Activated naive CD8-positive, alpha-beta T cell treated with anti-CD3 and anti-CD28 coated beads for 36 hours (primary cell): ENCODE measurements at regions not wholly inside any gene's neighbourhood (a gene's known extent, or its start where the extent isn't known, plus 50 kb on each side); places are given as distances from the start of the nearest gene placed in this dataset.
"Not testable (repeated sequence)": the region's sequence is repeated elsewhere in the genome, so short reads cannot be mapped to it uniquely, and the experiment has no call there.

Experiments used
- DNase-seq: peaks from one replicate; pipeline ENCODE4 v3.0.0; 2021
- H3K27ac Mint-ChIP-seq: one replicate; pipeline ENCODE4 v1.8.0; 2022; ENCODE audit warnings: mild to moderate bottlenecking, moderate library complexity, mixed read lengths
- H3K27me3 Mint-ChIP-seq: one replicate; pipeline ENCODE4 v1.8.0; 2022; ENCODE audit warnings: mild to moderate bottlenecking, mixed read lengths
- H3K36me3 Mint-ChIP-seq: one replicate; pipeline ENCODE4 v1.8.0; 2021; ENCODE audit warnings: mild to moderate bottlenecking, mixed read lengths
- H3K4me1 Mint-ChIP-seq: one replicate; pipeline ENCODE4 v1.8.0; 2021; ENCODE audit warnings: mixed read lengths
- H3K4me3 Mint-ChIP-seq: one replicate; pipeline ENCODE4 v1.8.0; 2022; ENCODE audit warnings: mild to moderate bottlenecking, moderate library complexity, mixed read lengths
- H3K9me3 Mint-ChIP-seq: one replicate; pipeline ENCODE4 v1.8.0; 2022; ENCODE audit warnings: mixed read lengths

DNA sequence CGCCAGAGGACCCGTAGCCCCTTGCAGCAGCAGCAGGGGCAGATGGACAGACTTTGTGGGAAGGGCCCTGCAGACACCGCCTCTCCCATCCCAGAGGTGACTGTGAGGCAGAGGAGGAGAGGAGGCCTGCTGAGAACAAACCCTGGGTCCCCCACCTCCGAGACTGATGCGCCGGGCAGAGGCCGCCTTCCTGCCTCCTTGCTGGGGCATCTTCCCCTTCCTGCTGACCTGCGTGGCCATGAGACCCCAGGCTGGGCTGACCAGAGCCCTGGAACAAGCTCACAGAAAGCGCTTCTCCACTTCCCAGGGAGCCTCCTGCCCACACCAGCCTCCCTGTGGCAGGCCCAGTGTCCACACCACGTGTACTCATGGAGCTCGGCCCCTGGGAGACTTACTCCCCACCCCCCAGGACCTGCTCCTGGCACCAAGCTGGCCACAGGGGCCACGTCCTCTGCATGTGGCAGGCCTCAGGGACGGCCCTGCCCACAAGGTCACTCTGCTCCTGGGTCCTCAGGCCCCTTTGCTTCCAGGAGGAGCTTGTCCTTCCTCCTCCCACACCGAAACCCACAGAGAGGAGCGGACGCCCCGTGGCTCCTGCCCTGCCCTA is 119.0 kb upstream of the ZNF469 start:
- H3K9me3 Mint-ChIP-seq, H3K4me1 Mint-ChIP-seq, H3K27ac Mint-ChIP-seq, H3K4me3 Mint-ChIP-seq, DNase-seq, H3K36me3 Mint-ChIP-seq: not testable (repeated sequence)
- peaks cover 39% of the 10 kb centered on the region for H3K27me3 Mint-ChIP-seq

DNA sequence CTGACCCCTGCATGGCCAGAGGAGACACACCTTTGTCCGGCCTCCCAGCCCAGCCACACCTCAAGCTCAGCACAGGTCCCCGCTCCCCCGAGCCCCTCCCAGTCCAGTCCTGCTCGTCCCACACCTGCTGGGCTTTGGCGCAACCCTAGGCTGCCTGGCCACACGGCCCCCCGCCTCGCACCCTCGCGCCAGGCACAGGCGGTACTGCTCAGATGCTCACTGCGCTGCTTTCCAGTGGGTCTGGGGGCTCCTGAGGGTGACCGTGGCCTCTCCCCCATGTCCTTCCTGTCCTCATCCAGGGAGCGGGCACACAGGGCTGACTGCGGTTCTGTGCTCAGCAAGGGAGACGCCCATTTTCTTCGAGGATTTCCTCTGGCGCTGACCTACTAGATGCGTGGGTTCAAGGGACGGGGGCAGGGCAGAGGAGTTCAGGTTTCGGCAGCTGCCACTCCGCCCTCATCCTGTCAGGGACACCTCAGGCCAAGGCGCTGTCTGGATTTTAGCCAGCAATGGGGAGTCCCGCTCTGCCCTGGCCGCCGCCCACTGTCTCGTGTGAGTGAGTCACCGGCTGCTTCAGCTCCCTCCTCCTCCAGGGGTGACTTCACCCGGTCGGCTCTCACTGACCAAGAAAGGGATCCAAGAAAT is 118.0 kb upstream of the ZNF469 start:
- Mint-ChIP-seq H3K27me3 (peaks cover 33% of the 10 kb centered on the region), H3K27ac (no peak overlapping the region), H3K4me3 (no peak overlapping the region), H3K36me3 (no peaks in the 10 kb centered on the region), H3K4me1 (peaks cover 2% of the 10 kb centered on the region), H3K9me3 (no peaks in the 10 kb centered on the region)
- peak; percentile 74 for DNase-seq

DNA sequence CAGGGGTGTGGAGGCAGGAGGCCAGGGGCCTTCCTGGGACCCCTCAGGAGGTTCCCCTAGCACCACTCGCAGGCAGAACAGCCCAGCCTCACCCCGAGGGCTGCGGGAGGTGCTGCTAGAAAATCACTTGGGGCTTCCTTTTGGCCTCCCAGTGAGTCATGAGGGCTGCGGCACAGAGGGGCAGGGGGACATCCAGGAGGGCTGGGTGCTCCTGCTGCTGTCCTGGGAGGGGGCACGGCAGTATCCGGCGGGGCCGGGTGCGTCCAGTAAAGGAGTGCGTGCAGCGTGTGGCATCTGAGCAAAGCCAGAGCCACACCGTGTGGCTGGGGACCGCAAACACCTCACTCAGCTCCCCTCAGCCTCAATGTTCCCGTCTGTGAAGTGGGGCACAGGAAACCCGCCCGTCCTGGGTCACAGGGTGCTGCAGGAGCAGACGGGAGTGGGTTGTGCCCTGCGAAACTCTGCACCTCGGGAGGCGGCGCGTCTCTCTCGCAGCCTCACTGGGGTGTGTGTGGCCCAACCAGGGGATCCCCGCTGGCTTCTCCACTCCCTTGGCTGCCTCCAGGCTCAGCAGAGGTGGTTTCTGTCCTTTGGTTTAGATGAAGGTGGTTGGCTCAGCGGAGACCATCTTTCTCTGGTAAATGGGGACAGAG is 117.3 kb upstream of the ZNF469 start:
- DNase-seq, H3K27ac Mint-ChIP-seq, H3K36me3 Mint-ChIP-seq, H3K4me1 Mint-ChIP-seq, H3K9me3 Mint-ChIP-seq, H3K4me3 Mint-ChIP-seq: not testable (repeated sequence)
- H3K27me3 Mint-ChIP-seq: peaks cover 31% of the 10 kb centered on the region

DNA sequence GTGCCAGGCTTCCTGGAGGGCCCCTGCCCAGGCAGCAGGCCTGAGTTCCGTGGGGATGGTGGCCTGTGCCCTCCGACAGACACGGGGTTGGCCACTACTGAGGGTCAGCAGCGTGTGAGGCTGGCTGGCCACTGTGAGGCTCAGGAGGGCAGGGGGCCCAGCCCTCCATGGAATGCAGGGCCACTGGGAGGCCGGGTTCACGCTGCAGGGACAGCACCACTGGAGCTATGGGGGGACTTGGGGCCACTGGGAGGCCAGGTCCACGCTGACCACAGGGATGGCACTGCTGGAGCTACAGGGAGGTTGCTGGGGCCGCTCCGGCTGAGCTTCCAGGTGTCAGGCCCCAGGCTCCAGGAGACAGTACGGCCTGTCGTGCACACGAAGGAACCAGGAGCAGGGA is 116.7 kb upstream of the ZNF469 start:
- not testable (repeated sequence) for H3K27ac Mint-ChIP-seq, DNase-seq, H3K36me3 Mint-ChIP-seq, H3K4me3 Mint-ChIP-seq, H3K9me3 Mint-ChIP-seq, H3K4me1 Mint-ChIP-seq
- H3K27me3 Mint-ChIP-seq: peaks cover 30% of the 10 kb centered on the region

DNA sequence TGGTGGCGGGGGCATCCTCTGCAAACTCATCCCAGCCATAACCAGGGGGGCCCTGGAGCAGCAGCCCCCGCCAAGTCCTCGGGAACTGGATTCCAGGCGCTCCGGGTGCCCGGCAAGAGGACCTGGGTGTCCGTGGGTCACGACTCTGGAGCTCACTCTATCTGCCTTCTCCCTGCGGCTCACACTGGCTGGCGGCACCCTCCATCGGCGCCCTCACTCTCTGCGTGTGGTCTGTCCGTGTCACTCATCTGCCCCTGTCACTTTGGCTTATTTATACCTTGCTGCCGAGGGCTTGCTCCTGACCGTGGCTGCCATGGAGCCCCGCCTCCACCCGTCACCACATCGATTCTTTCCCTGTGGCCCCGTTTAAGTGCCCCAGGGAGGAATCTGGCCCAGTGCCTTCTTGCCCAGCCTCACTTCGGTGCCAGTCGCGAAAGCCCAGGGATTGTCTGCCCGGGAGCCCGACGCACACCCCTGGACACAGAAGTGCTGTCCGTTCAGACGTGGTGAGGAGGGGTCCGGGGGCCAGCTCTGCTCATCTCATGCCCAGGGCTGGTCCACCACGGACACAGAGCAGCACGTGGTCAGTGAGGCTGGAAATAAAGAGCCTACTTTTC is 115.7 kb upstream of the ZNF469 start:
- not testable (repeated sequence) for H3K4me3 Mint-ChIP-seq, H3K4me1 Mint-ChIP-seq, H3K27ac Mint-ChIP-seq, H3K9me3 Mint-ChIP-seq, DNase-seq, H3K36me3 Mint-ChIP-seq
- peaks cover 29% of the 10 kb centered on the region for H3K27me3 Mint-ChIP-seq

DNA sequence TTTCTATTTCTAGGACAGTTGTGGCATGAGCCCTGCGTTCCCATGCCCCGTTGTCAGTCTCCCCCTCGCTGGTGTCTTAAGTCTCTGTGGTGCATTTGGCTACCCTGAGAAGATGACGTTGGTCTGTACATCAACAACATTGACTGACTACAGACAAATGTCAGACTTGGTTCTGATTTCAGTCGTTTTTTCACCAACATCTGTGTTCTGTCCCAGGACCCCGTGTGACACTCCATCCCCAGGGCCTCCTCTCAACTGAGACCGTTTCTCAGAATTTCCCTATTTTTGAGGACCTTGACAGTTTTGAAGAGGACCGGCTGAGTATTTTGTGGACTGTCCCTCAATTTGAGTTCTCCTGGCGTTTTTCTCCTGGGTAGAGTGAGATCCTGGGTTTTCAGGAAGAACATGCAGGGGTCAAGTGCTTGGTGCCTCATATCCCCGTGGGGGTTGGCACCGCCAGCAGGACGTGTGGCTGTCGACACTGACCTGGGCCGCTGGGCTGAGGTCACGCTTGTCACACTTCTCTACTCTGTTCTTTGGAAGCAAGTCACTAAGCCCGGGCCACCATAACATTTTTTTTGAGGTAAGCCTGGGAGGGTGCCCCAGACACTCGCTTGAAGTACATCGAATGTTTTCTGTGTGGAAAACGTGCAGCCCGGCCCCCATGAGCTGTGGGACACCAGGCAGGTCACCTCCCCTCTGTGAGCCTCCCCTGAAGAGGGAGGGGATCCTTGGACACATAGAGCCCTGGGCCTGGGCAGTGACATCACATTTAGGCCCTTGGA is 114.4 kb upstream of the ZNF469 start:
- not testable (repeated sequence) for H3K27ac Mint-ChIP-seq, H3K9me3 Mint-ChIP-seq, H3K4me1 Mint-ChIP-seq, H3K36me3 Mint-ChIP-seq, DNase-seq, H3K4me3 Mint-ChIP-seq
- H3K27me3 Mint-ChIP-seq: peaks cover 21% of the 10 kb centered on the region

DNA sequence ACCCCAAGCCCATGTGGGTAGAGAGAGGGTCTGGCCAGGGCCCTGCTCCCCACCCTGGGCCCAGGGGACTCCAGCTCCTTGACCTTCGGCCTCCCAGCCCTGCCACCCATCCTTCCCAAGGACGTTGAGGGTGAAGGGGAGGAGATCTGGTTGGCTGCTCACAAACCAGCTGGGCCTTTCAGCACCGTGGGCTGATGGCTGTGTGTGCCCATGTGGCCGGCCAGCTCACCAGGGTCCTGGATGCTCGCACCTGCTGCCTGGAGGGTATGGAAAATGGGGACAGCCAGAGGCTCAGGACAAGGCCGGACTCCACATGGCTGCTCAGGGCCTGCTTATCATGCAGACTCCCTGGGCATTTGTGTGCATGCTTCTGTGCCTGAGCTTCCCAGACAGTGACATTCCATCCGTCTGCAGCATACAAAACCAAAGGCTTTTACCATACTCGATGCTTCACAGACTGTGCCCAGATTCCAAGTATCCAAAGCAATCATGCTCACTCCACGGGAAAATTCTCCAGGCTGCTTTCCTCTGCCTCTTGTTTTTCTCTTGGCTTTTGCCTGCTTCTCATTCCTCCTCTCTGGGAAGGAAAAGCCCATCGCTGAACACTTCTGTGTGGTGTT is 112.5 kb upstream of the ZNF469 start:
- H3K9me3 Mint-ChIP-seq, DNase-seq, H3K27ac Mint-ChIP-seq, H3K4me1 Mint-ChIP-seq, H3K36me3 Mint-ChIP-seq, H3K4me3 Mint-ChIP-seq: not testable (repeated sequence)
- H3K27me3 Mint-ChIP-seq: peaks cover 11% of the 10 kb centered on the region

DNA sequence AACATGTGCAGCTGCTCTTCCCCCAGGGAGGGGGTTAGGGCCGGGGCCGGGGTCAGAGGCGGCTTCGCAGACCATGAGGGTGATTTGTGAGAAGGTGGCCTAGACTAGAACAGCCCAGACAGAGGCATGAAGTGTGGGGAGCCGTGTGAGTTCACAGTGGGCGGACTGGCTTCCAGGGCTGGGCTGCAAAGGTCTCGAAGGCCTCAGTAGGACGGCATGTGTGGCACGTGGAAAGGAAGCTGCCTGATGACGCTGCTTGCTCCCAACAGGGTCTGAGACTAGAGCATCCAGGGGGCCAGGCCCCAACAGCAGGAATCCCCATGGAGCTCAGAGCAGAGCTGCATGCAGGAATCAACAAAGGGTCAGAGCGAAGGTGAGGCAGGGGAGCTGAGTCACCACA is 111.5 kb upstream of the ZNF469 start:
- H3K4me1 Mint-ChIP-seq, DNase-seq, H3K4me3 Mint-ChIP-seq, H3K27me3 Mint-ChIP-seq, H3K36me3 Mint-ChIP-seq, H3K9me3 Mint-ChIP-seq, H3K27ac Mint-ChIP-seq: not testable (repeated sequence)

DNA sequence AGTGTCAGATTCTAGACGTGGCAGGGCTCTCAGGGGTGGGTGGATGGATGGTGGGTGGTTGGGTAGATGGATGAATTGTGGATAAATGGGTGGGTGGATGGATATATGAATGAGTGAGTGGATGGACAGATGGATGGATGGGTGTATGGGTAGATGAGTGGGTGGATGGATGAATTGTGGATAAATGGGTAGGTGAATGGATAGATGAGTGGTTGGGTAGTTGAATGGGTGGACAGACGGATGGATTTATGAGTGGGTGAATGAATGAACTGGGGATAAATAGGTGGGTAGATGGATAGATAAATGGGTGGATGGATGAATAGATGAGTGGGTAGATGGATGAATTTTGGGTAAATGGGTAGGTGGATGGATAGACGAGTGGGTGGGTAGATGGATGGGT is 111.0 kb upstream of the ZNF469 start:
- not testable (repeated sequence) for H3K27me3 Mint-ChIP-seq

DNA sequence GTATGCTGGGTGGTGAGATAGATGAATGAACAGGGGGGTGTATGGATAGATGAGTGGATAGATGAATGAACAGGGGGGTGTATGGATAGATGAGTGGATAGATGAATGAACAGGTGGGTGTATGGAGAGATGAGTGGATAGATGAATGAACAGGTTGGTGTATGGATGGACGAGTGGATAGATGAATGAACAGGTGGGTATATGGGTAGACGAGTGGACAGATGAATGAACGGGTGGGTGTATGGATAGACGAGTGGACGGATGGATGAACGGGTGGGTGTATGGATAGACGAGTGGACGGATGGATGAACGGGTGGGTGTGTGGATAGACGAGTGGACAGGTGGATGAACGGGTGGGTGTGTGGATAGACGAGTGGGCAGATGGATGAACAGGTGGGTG is 110.3 kb upstream of the ZNF469 start:
- DNase-seq, H3K27ac Mint-ChIP-seq, H3K4me3 Mint-ChIP-seq, H3K36me3 Mint-ChIP-seq, H3K9me3 Mint-ChIP-seq, H3K27me3 Mint-ChIP-seq, H3K4me1 Mint-ChIP-seq: not testable (repeated sequence)

More for the DNA sequence above, 111.0 kb upstream of the ZNF469 start:
- H3K4me3 Mint-ChIP-seq, H3K9me3 Mint-ChIP-seq, DNase-seq, H3K4me1 Mint-ChIP-seq, H3K27ac Mint-ChIP-seq, H3K36me3 Mint-ChIP-seq: not testable (repeated sequence)

DNA sequence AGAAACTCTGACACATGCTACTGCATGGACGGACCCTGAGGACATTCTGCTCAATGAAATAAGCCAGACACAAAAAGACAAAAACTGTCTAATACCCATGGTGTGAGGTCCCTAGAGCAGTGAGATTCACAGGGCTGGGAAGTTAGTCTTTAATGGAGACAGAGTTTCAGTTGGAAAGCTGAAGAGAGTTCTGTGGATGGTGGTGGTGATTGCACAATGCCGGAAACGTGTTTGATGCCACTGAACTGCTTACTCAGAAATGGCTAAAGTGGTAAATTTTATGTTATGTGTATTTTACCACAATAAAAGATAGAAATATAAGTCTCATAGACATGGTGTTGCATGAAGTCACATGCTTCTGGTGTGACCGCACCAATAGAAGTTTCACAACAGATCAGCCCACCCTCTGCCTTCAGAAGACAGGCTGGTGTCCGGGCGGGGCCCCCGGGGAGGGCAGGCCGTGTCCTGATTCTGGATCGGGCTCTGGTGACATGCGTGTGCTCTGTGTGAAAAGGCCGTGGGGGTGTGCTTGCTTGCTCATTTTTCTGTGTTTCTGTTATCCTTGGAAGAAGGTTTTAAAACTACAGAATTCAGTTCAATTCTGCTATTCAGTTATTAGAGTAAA is 108.5 kb upstream of the ZNF469 start:
- H3K36me3 Mint-ChIP-seq, H3K9me3 Mint-ChIP-seq, H3K27ac Mint-ChIP-seq, DNase-seq, H3K27me3 Mint-ChIP-seq, H3K4me1 Mint-ChIP-seq, H3K4me3 Mint-ChIP-seq: not testable (repeated sequence)

DNA sequence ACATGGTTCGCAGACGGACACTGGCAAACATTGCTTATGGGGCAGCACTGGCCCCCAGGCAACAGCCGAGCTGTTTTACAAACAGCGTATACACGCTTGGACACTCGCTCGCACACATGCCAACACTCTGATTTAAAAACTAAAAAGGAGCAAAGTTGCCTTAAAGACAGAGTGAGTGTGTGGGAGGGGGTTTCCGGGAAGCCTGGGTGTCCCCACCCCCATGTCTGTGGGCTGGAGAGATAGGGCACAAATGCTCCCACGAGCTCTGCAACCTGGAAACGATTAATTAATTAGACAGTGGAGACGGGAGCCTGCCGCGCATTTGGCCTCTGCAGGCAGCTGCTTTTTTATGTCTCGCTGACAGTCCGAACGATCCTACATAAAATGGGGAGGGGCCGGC is 107.9 kb upstream of the ZNF469 start:
- Mint-ChIP-seq H3K27ac (no peak overlapping the region), H3K36me3 (no peaks in the 10 kb centered on the region), H3K27me3 (peaks cover 7% of the 10 kb centered on the region), H3K4me3 (no peak overlapping the region), H3K4me1 (no peaks in the 10 kb centered on the region), H3K9me3 (peaks cover 3% of the 10 kb centered on the region)
- no peak for DNase-seq

DNA sequence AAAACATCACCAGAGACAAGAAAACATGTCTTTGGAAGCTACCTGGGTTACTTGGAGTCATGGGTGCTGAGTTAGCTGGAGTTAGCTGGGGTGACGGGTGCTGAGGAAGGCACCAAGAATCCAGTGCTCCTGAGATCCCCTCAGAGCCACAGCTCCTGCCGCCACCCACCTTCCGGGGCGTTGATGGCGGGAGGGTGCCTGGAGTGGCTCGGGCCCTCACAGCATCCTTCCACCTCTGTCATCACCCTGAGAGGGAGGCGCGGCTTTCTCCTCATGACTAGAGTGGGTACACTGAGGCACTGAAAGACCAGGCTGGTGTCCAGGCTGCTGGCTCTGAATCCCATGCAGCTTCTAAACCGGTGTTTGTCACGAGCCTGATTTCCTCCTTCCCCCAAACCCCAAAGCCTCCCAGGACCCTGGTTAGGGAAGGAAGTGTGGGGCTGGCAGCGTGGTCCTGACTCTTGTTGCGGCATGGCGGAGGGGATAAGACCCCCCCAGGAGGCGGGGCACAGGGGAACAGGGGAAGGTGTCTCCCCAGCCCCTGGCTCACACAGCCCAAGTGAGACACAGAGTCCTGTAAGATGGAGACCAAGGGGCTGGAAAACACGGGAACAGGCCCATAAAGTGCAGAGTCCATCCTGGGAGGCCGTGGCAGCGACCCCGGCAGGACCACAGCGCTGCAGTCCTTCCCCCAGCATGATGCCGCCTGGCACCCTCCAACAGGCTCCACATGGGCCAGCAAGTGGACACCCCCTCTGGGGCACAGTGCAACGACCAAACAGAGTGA is 107.2 kb upstream of the ZNF469 start:
- H3K9me3 Mint-ChIP-seq, H3K4me3 Mint-ChIP-seq, DNase-seq, H3K27ac Mint-ChIP-seq, H3K27me3 Mint-ChIP-seq, H3K36me3 Mint-ChIP-seq, H3K4me1 Mint-ChIP-seq: not testable (repeated sequence)

DNA sequence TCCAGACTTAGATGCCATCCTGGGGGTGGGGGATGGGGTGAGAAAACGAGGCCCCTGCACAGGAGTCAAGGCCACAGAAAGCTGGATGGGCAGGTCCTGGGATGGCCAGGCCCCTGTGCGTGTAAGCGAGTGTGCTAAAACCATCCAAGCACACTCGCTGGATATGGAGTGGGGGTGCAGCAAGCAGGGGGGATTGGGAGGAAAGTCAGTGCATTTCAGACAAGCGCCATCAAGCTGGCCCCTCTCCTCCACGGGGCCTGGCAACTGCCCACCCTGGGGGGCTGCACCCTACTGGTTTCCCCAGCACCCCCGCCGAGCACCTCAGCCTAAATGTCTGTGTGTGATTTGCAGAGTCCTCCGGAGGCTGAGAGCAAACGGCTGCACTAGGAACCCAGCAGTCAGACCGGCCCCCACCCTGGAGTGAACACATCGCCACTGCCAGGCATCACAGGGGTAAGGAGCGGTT is 106.6 kb upstream of the ZNF469 start:
- not testable (repeated sequence) for H3K4me3 Mint-ChIP-seq, DNase-seq, H3K27me3 Mint-ChIP-seq, H3K27ac Mint-ChIP-seq, H3K4me1 Mint-ChIP-seq, H3K36me3 Mint-ChIP-seq, H3K9me3 Mint-ChIP-seq
